ENCODE measurements at regions not wholly inside any gene's neighbourhood (a gene's known extent, or its start where the extent isn't known, plus 50 kb on each side); places are given as distances from the start of the nearest gene placed in this dataset.
A peak's percentile ranks its signal among the peaks of the same experiment; 100 is the strongest.

DNA sequence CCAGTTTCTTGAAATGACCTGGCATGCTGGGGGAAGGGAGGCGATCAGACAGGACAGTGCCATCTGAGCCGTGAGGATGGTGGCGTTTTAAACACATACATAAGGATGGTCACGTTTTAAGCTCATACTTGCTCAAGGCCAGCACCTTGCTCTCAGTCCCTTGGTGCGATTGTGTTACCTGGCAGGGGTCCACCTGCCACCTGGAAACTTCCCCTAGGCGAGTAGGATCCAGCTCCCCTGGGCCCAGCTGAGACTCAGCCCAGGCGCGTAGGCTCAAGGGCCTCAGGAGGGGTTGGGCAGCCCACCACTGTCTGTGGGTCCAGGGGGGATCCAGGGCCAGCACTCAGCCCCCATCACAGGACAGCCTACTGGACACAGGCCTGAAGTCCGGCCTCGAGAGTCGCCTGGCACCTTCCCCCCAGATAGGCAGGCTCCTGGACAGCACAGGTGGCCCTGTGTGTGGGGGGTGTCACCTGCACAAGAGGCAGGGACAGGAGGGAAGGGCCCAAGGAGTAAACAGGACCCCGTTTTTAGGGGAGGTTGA lies 185.8 kb downstream of the BRD1 start:
- no peak for DNase-seq

GRCh38 chr22:49640366-49641095 lies 187.1 kb downstream of the BRD1 start:
- no peak for DNase-seq

- DNase-seq: no peak
Measured at GRCh38 chr22:49639956-49640355, 187.7 kb downstream of the BRD1 start.

DNA sequence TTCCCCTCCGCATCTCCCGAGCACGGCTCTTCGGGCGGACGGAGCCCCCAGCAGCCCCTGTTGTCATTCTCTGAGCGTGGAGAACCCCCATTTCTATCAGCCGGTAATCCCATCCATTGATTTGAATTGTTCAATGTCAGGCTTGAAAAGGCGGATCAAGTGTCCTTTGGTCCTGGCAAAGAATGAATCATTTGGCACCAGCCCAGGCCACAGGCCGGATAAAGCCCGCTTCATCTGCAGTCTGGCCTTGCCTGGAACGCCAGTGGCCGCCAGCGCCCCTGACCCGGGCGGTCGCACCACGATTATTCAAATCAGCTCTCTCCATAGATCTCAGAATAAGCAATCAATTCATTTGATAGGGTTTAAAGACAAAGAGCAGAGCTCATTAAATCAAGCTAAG lies 188.9 kb downstream of the BRD1 start:
- DNase-seq: peak in 29 of 51 donors; percentile 4 to 61 (median 26)

DNA sequence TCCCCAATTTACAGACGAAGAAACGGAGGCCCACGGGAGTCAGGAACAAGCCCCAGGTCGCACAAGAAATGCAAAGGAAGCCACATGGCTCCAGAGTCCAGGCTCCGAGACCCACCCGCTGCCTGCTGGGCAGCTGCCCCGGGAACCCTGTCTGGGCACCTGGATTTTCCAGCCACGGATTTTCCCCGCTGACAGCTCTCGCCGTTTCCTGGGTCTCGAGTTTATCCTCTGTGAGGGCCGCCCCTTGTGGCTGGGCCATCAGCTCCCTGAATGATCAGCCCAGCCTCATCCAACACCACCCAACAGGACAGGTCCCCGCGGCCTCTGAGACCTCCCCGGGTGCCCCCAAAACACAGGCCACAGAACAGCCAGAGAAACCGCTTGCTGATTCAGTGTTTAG lies 189.7 kb downstream of the BRD1 start:
- no peak for DNase-seq

- DNase-seq: no peak
Measured at GRCh38 chr22:49637255-49637760, 190.4 kb downstream of the BRD1 start.

DNA sequence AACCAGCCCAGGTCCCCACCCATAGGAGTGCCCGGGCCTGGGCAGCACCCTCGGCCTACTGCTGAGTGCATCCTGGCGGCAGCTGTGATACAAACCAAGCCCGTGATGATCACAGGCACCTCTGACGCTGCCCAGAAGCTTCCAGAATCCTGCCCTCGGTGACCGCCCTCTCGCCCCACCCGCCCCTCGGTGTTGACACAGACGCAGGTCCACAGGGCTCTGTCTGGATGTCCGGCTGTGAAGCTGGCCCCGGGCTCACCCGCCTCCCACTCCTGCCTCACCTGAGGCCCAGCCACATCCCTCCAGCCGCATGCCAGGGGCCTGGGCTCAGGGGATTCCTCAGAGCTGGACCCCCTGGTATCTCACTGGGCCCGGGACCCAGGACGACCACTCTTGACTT lies 191.0 kb downstream of the BRD1 start:
- DNase-seq: no peak

- DNase-seq: no peak
Measured at GRCh38 chr22:49636214-49636613, 191.5 kb downstream of the BRD1 start.

DNA sequence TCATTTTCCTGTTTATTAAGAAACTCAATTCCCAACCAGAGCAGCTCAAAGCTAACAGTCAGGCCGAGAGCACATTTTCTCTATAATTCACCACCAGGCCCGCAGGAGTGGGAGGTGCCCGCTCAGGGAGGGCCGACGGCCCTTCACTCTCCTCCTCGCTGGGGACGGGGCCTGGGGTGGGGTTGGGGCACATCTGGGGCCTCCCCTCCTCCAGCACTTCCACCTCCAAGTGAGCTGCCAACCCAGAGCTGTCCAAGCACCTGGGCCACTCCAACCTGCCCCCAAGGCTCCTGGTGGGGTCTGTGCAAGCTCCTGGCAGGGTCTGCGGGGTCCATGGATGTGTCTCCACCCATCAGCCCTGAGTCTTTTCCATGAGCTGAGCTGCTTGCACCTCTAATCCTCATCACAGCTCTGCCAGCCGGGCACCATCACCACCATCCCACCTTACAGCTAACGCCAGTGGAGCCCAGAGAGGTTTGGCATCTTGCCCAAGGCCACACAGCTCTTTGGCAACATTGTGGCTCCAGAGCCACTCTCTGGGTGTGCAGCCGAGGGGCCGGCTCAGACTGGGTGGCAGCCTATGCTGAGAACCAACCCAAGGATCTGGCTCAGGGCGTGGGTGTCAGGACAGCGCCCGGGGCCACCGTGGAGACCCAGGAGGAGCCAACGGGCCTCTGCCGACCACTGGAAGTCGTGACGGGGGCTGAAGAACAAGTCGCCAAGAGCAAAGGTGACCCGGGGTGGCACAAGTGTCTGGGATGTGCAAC lies 193.5 kb downstream of the BRD1 start:
- no peak for DNase-seq

DNA sequence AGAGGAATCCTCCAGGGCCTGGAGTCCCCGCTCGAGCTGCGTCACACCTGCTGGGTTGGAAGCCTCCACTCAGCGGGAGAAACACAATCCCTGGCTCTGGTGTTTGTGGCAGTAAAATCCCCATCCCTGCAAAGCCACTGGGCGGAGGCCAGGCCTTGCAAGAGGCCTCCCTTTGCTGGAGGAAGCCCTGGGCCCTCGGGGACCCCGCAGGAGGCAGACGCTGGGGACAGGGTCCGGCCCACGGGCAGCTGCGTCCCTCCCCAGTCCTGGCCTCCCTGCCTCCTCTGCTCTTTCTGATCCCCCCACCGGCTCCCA lies 194.7 kb downstream of the BRD1 start:
- DNase-seq: peak in 3 of 51 donors; percentile 7 to 34 (median 33)

GRCh38 chr22:49632199-49633009 lies 195.3 kb downstream of the BRD1 start:
- DNase-seq: peak in 44 of 51 donors; percentile 9 to 80 (median 50)

DNA sequence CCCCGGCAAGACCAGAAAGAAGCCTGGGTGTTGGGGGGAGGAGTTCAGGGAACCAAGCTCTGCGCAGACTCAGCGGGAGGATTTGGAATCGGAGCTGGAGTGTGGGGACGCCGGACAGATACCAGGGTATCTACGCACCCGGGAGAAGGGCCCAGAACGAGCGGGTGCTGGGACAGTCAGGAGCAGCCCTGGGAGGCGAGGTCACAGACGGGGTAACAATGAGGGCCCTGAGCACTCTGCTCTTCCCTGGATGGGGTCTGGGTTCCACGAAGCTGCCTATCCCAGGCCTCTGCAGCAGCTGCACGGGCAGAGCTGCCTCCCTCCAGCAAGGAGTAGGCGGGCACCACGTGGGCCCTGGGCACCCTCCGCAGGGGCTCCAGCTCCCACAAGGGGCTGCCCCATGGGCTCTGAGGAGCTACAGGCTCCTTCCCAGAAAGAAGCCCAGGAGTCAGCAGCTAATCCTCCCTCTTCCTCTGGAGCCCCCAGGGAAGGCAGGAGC lies 197.2 kb downstream of the BRD1 start:
- no peak for DNase-seq

DNA sequence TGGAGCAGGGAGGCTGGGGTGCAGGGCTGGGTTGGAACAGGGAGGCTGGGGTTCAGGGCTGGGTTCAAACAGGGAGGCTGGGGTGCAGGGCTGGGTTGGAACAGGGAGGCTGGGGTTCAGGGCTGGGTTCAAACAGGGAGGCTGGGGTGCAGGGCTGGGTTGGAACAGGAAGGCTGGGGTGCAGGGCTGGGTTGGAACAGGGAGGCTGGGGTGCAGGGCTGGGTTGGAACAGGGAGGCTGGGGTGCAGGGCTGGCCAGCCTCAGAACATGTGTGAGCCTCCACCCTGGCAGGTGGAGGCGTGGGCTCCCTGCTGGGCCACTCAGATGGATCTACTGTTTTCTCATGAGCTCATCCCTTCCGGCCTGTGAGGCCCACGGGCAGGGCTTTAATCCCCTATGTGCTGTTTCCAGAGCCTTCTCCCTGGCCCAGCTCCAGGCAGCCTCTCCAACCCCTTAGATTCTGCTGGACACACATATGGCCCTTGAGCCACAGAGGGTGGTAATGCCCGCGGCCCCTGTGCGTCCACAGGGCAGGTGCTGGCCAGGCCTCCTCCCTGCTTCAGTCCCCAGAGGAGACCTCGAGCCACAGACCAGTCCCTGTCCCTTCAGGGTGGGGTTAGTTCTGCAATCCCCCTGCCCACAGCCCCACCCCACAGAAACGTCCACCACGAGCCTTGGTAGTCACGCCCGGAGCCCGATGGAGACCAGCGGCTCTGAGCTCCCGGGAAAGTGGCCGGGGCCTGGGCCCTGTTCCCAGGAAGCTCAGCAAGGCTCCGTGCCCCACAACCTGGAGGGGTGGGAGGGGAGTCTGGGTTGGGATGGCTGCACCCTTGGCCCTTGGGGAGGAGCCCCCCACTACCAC lies 197.9 kb downstream of the BRD1 start:
- DNase-seq: no peak

DNA sequence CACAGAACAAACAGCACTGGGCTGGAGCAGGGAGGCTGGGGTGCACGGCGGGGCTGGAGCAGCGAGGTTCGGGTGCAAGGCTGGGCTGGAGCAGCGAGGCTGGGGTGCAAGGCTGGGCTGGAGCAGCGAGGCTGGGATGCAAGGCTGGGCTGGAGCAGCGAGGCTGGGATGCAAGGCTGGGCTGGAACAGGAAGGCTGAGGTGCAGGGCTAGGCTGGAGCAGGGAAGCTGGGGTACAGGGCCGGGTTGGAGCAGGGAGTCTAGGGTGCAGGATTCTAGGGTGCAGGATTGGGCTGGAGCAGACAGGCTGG lies 198.5 kb downstream of the BRD1 start:
- DNase-seq: no peak

DNA sequence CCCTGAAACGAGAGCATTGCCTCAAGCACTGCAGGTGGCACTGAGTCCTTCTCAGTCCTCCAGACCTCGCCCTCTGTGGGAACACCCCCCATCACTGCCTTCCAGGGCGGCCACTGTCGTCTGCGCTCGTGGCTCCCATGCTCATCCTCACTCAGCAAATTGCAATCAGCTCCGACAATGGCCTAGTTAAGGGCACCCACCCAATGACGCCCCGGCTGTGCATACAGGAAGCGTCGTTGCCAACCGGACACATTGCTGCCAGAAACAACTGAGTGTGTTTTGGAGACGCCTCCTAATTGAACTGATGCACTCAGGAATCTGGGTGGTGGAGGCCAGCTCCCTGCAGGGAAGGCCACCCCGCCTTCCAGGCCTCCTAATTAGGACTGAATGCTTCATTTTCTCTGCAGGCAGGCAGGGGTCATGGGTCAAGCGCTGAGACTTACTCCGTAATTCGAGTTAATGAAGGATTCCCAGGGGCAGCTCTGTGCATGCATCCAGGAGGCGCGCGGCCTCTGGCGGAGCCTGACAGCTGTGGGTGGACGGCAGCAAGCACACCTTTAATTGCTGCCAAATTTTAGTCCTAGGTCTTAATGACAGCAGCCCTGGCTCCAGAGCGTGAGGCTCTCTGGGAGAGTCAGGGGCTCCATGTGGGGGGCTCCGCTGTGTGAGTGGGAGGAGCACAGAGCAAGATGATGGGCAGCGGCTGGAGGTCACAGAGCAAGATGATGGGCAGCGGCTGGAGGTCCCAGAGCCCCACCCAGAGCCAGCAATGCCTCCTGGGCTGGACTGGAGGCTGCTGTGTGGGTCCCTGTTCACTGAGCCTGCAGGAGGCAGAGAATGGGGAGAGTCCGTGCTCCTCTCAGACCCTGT lies 199.0 kb downstream of the BRD1 start:
- DNase-seq: no peak

DNA sequence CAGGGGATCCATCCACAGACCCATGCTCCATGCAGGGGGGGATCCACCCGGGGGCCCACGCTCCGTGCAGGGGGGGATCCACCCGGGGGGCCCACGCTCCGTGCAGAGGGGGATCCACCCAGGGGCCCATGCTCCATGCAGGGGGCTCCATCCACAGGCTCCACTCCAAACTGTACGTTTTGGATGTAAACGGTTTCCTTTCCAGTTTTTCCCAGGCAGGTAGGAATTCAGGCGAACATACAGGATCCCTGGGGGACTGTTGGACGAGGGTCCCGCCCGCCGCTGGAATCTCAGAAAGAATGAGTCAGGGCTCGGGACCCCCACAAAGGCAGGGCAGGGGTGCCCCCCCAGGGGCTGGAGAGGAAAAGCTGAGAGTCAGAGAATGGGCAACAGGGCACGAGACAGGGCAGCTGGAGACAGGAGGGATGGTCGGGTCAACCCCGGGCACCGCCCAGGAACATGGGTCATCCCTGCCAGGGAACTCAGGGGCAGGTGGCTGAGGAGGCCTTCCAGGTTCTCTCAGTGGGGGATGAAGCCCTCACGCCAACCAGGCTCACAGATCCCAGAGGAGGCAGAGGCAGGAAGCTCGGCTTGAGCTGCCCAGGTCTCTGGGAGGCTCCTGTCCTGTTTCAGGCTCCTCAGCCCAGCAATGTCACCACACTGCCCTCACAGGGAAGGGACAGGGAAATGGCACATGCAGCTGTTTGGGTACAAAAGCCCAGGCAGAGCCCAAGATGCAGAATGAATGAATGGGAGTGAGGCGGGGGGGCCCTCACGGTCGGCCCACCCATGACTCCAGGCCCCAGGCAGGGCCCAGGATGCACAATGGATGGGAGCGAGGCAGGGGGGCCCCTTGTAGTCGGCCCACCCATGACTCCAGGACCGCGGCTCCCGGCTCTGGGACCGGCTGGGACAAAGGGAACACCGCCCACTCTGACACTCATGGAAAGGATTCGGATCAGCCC lies 200.2 kb downstream of the BRD1 start:
- peak in 3 of 51 donors; percentile 10 to 18 (median 16) for DNase-seq

DNA sequence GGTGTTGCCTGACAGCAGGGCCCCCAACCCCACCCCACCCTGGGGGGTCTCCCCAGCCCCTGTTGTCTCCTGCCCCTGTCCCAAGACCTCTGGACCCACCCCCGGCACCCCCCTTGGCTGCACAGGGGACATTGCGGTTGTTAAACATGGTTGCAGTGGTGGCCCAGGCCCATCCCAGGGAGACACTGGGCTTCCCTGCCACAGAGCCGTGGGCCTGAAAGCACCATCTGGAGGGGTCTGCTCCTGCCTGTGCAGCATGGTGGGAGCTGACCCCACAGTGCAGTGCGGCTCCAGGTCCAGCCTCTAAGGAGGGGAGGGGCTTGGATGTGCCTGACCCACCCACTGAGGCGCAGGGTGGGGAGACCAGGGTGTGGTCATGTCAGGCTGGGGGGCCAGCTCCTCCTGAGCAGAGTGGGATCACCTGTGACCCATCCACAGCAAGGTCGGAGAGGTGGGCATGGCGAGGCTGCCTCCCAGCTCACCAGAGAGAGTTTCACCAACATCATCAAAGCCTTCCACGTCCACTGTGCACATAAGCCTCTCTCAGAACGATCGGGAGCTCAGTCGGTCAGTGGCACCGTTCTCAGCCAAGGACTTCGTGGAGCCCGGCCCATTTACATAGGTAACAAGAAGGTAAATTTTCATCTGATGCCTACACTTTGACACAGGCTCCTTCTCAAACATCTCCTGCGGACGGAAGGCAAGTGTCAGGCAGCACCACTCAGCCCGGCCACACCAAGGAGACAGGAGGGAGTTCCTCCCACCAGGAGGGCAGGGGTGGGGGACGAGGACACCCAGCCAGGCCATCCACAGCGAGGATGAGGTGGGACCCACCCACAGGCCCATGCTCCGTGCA lies 201.1 kb downstream of the BRD1 start:
- DNase-seq: no peak

All from hypothalamus (tissue), 51 donors.